ENCODE measurements at regions not wholly inside any gene's neighbourhood (a gene's known extent, or its start where the extent isn't known, plus 50 kb on each side); places are given as distances from the start of the nearest gene placed in this dataset.

GRCh38 chr3:22581007-22581406 lies 622.1 kb upstream of the UBE2E2 start:
- H3F3A ChIP-seq (replicated peaks; ENCODE audit: insufficient read depth), result no peaks in the 10 kb centered on the region
- H3K9me3 ChIP-seq, result no peaks in the 10 kb centered on the region
- H3K4me1 ChIP-seq (ENCODE audit: control insufficient read depth in 1 of 2, insufficient read depth in 2 of 2, low read depth in 1 of 2, low read length in 1 of 2), result peaks cover 0 to 3% of the 10 kb centered on the region in 2 experiments; a peak in 2 of 4 replicates
- no peak for DNase-seq
- no peak overlapping the region for H3K27ac ChIP-seq (ENCODE audit: low read depth in 2 of 2, low read length in 1 of 2)
- H3K4me3 ChIP-seq (ENCODE audit: low read depth in 2 of 2, low read length in 1 of 2), result no peak overlapping the region
- H3K9ac ChIP-seq, result no peak overlapping the region
- no peak overlapping the region for H2AFZ ChIP-seq (ENCODE audit: low read depth)
- no peaks in the 10 kb centered on the region for H3K79me2 ChIP-seq (ENCODE audit: insufficient read depth)
- no peaks in the 10 kb centered on the region for H4K20me1 ChIP-seq (ENCODE audit: insufficient read depth)
- no peaks in the 10 kb centered on the region for H3K27me3 ChIP-seq (ENCODE audit: insufficient read depth)
- no peaks in the 10 kb centered on the region for H3K36me3 ChIP-seq (replicated peaks in 1 of 2; ENCODE audit: control insufficient read depth in 1 of 2, insufficient read depth in 2 of 2, low read length in 1 of 2)
- no peaks in the 10 kb centered on the region for H3K9me2 ChIP-seq
- ChIA-PET CTCF (no interaction called here), POLR2A (no interaction called here)
- no peak overlapping the region for H3K4me2 ChIP-seq
- TF ChIP-seq IRF3 (IDR thresholded peaks at IDR 0.05; ENCODE audit: low read depth, low read length), result no peak
- no peak for TF ChIP-seq JUND (IDR thresholded peaks at IDR 0.05)
- no peak for TF ChIP-seq USF2 (IDR thresholded peaks at IDR 0.05; ENCODE audit: borderline replicate concordance, low read depth, low read length)
- no peak for TF ChIP-seq SIN3A (IDR thresholded peaks at IDR 0.05; ENCODE audit: borderline replicate concordance, low read depth, low read length)
- TF ChIP-seq USF1 (IDR thresholded peaks at IDR 0.05; ENCODE audit: borderline replicate concordance, low read depth), result no peak
- no peak for TF ChIP-seq NFIC (IDR thresholded peaks at IDR 0.05; ENCODE audit: borderline replicate concordance)
- no peak for TF ChIP-seq MAX (IDR thresholded peaks at IDR 0.05; ENCODE audit: low read depth)
- TF ChIP-seq POLR2AphosphoS5 (IDR thresholded peaks at IDR 0.05; ENCODE audit: low read depth, low read length), result no peak
- TF ChIP-seq FOXJ3 (CRISPR knock-in tag; IDR thresholded peaks at IDR 0.05), result no peak
- TF ChIP-seq PBX3 (IDR thresholded peaks at IDR 0.05), result no peak
- TF ChIP-seq FOXM1 (IDR thresholded peaks at IDR 0.05; ENCODE audit: low read depth), result no peak
- no peak for TF ChIP-seq RAD21 (IDR thresholded peaks at IDR 0.05; ENCODE audit: low read length)
- no peak for TF ChIP-seq MEF2A (IDR thresholded peaks at IDR 0.05; ENCODE audit: borderline replicate concordance, low read depth)

GRCh38 chr3:22582266-22582665 lies 620.9 kb upstream of the UBE2E2 start:
- CTCF ChIA-PET, result no interaction called here
- no peaks in the 10 kb centered on the region for H3K9me3 ChIP-seq
- no peaks in the 10 kb centered on the region for H3K79me2 ChIP-seq (ENCODE audit: insufficient read depth)
- peaks cover 0 to 3% of the 10 kb centered on the region in 2 experiments; a peak in 2 of 4 replicates for H3K4me1 ChIP-seq (ENCODE audit: control insufficient read depth in 1 of 2, insufficient read depth in 2 of 2, low read depth in 1 of 2, low read length in 1 of 2)
- H4K20me1 ChIP-seq (ENCODE audit: insufficient read depth), result no peaks in the 10 kb centered on the region
- H3K36me3 ChIP-seq (replicated peaks in 1 of 2; ENCODE audit: control insufficient read depth in 1 of 2, insufficient read depth in 2 of 2, low read length in 1 of 2), result no peaks in the 10 kb centered on the region
- no peak overlapping the region for H3K4me3 ChIP-seq (ENCODE audit: low read depth in 2 of 2, low read length in 1 of 2)
- no peaks in the 10 kb centered on the region for H3K27me3 ChIP-seq (ENCODE audit: insufficient read depth)
- no peak overlapping the region for H3K27ac ChIP-seq (ENCODE audit: low read depth in 2 of 2, low read length in 1 of 2)
- 11% methylated on average over 1 of the region's 1 CpG for WGBS (ENCODE audit: low lambda C conversion rate)
- H2AFZ ChIP-seq (ENCODE audit: low read depth), result no peak overlapping the region
- TF ChIP-seq TCF12 (IDR thresholded peaks at IDR 0.05) (peak; percentile 39; the same call in 1 of the 2 replicates), SMC3 (IDR thresholded peaks at IDR 0.05; ENCODE audit: low read depth, low read length) (no peak), PBX3 (IDR thresholded peaks at IDR 0.05) (peak; percentile 46)
- H3K9me2 ChIP-seq, result no peaks in the 10 kb centered on the region
- no peaks in the 10 kb centered on the region for H3F3A ChIP-seq (replicated peaks; ENCODE audit: insufficient read depth)
- no peak overlapping the region for H3K4me2 ChIP-seq
- no peak for DNase-seq
- no peak overlapping the region for H3K9ac ChIP-seq
- POLR2A ChIA-PET, result no interaction called here

Data from SK-N-SH (cell line).